Endodermal cell (in vitro differentiated cells): ENCODE measurements at regions not wholly inside any gene's neighbourhood (a gene's known extent, or its start where the extent isn't known, plus 50 kb on each side); places are given as distances from the start of the nearest gene placed in this dataset.

Source experiments
- DNase-seq: peaks from one replicate; pipeline ENCODE4 v3.0.0-alpha.2; 2017
- H3K27ac ChIP-seq: 2 replicates; pipeline ENCODE4 v1.5.1; 2013; ENCODE audit warnings: mild to moderate bottlenecking, low read depth, low read length, moderate library complexity
- H3K27me3 ChIP-seq: 2 replicates; pipeline ENCODE4 v1.6.1; 2013; ENCODE audit warnings: mild to moderate bottlenecking, low read length, moderate library complexity; ENCODE audit not compliant: insufficient read depth, control insufficient read depth, poor library complexity, severe bottlenecking
- H3K36me3 ChIP-seq: 2 replicates; pipeline ENCODE4 v1.7.0; 2013; ENCODE audit warnings: mild to moderate bottlenecking, low read length, moderate library complexity; ENCODE audit not compliant: control insufficient read depth, insufficient read depth
- H3K4me1 ChIP-seq: one replicate; pipeline ENCODE4 v1.7.0; 2013; ENCODE audit warnings: low read length; ENCODE audit not compliant: control insufficient read depth, insufficient read depth
- H3K4me3 ChIP-seq: 2 replicates; pipeline ENCODE4 v1.5.1; 2013; ENCODE audit warnings: mild to moderate bottlenecking, low read length, moderate library complexity
- H3K9ac ChIP-seq: 2 replicates; pipeline ENCODE4 v1.6.1; 2013; ENCODE audit warnings: mild to moderate bottlenecking, low read length, moderate library complexity; ENCODE audit not compliant: poor library complexity, severe bottlenecking; ENCODE audit errors: extremely low read depth
- H3K9me3 ChIP-seq: 2 replicates; pipeline ENCODE4 v1.6.1; 2013; ENCODE audit warnings: mild to moderate bottlenecking, low read length, moderate library complexity; ENCODE audit not compliant: control insufficient read depth
- H3K27ac Mint-ChIP-seq: 2 replicates; pipeline ENCODE4 v1.8.0; 2020; ENCODE audit warnings: mixed read lengths
- H3K27me3 Mint-ChIP-seq: 2 replicates; pipeline ENCODE4 v1.8.0; 2021; ENCODE audit warnings: mild to moderate bottlenecking, mixed read lengths; ENCODE audit not compliant: insufficient read depth
- H3K36me3 Mint-ChIP-seq: 2 replicates; pipeline ENCODE4 v1.8.0; 2020; ENCODE audit warnings: low read depth, mixed read lengths
- H3K4me1 Mint-ChIP-seq: 2 replicates; pipeline ENCODE4 v1.8.0; 2020; ENCODE audit warnings: mixed read lengths
- H3K4me3 Mint-ChIP-seq: 2 replicates; pipeline ENCODE4 v1.8.0; 2020; ENCODE audit warnings: mild to moderate bottlenecking, moderate library complexity, mixed read lengths
- H3K9me3 Mint-ChIP-seq: 2 replicates; pipeline ENCODE4 v1.8.0; 2020; ENCODE audit warnings: mild to moderate bottlenecking, mixed read lengths
- CTCF ChIP-seq: fragments of 200-600 bp; sonication (generic); conservative IDR thresholded peaks from 2 replicates; pipeline ENCODE4 v1.5.0; 2021; ENCODE audit warnings: antibody characterized with exemption, mild to moderate bottlenecking
- WGBS, 2 experiments: methylation state at CpG; one replicate each; pipeline versions ENCODE4 v1.1.5 to v1.1.7; 2013; ENCODE audit warnings: missing lambda C conversion rate in 2 of 2, mixed read lengths in 1 of 2; ENCODE audit not compliant: insufficient coverage in 1 of 2, insufficient read length in 1 of 2; 5-methylcytosine and 5-hydroxymethylcytosine counted together

- Mint-ChIP-seq H3K4me3 (no peak overlapping the region), H3K4me1 (peaks cover 41% of the 10 kb centered on the region), H3K9me3 (peaks cover 19% of the 10 kb centered on the region), H3K27me3 (no peaks in the 10 kb centered on the region), H3K36me3 (peaks cover 46% of the 10 kb centered on the region), H3K27ac (no peak overlapping the region)
- H3K9ac ChIP-seq: no peak overlapping the region
- no peak overlapping the region for H3K27ac ChIP-seq
- H3K4me3 ChIP-seq: no peak overlapping the region
- H3K36me3 ChIP-seq: peaks cover 31% of the 10 kb centered on the region
- no peak for TF ChIP-seq CTCF
- peaks cover 4% of the 10 kb centered on the region for H3K4me1 ChIP-seq
- WGBS, 2 experiments: 54 to 71% methylated on average over 2 to 9 of the region's 9 CpGs
- H3K9me3 ChIP-seq: peaks cover 18% of the 10 kb centered on the region
- DNase-seq: peak; percentile 75
- no peaks in the 10 kb centered on the region for H3K27me3 ChIP-seq
These were observed 200.3 kb downstream of the AASDH start for GRCh38 chr4:56186808-56187523.

- peak overlapping the region; percentile 24 for H3K27ac ChIP-seq
- no peak for TF ChIP-seq CTCF
- Mint-ChIP-seq H3K36me3 (peaks cover 40% of the 10 kb centered on the region), H3K4me3 (no peak overlapping the region), H3K27me3 (no peaks in the 10 kb centered on the region), H3K27ac (no peak overlapping the region), H3K4me1 (peaks cover 49% of the 10 kb centered on the region), H3K9me3 (peaks cover 10% of the 10 kb centered on the region)
- 89 to 93% methylated on average over 2 to 4 of the region's 4 CpGs for WGBS, 2 experiments
- H3K4me3 ChIP-seq: no peak overlapping the region
- DNase-seq: no peak
- H3K9me3 ChIP-seq: peaks cover 8% of the 10 kb centered on the region
- peaks cover 21% of the 10 kb centered on the region for H3K36me3 ChIP-seq
- peaks cover 4% of the 10 kb centered on the region for H3K4me1 ChIP-seq
- H3K27me3 ChIP-seq: no peaks in the 10 kb centered on the region
- H3K9ac ChIP-seq: no peak overlapping the region
These were observed 201.4 kb downstream of the AASDH start for GRCh38 chr4:56185901-56186300.

- H3K27me3 Mint-ChIP-seq: no peaks in the 10 kb centered on the region
- peaks cover 49% of the 10 kb centered on the region for H3K4me1 Mint-ChIP-seq
- no peak overlapping the region for H3K9ac ChIP-seq
- no peak overlapping the region for H3K4me3 ChIP-seq
- H3K27ac ChIP-seq: no peak overlapping the region
- H3K9me3 Mint-ChIP-seq: no peaks in the 10 kb centered on the region
- no peak overlapping the region for H3K4me3 Mint-ChIP-seq
- peaks cover 13% of the 10 kb centered on the region for H3K36me3 ChIP-seq
- 93 to 95% methylated on average over 6 of the region's 6 CpGs for WGBS, 2 experiments
- H3K9me3 ChIP-seq: no peaks in the 10 kb centered on the region
- H3K4me1 ChIP-seq: peaks cover 4% of the 10 kb centered on the region
- H3K36me3 Mint-ChIP-seq: peaks cover 37% of the 10 kb centered on the region
- H3K27ac Mint-ChIP-seq: no peak overlapping the region
- H3K27me3 ChIP-seq: no peaks in the 10 kb centered on the region
- DNase-seq: no peak
- no peak for TF ChIP-seq CTCF
These were observed 203.1 kb downstream of the AASDH start for GRCh38 chr4:56184214-56184613.
